ENCODE measurements at regions not wholly inside any gene's neighbourhood (a gene's known extent, or its start where the extent isn't known, plus 50 kb on each side); places are given as distances from the start of the nearest gene placed in this dataset.

DNA sequence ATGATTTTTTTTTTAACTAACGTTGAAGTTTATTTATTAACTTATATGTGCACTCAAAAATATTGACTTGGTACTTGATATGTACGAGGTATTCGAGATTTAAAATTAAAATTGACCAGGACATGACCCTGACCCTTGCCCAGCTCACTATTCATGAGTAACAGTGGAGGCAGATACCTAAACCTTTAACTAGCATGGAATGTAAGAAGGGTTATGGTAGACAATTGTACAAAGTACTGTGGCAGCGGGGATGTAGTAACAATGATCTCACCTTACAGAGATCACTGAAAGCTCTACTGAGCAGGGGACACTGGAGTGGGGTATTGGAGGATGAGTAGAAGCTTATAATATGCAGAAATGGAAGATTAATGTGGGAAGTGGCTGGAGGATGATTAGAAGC is 60.8 kb downstream of the ADRA2A start:
- no peak for TF ChIP-seq TCF12 (IDR thresholded peaks at IDR 0.05; ENCODE audit: low read depth, low read length)
- TF ChIP-seq, protein P1, sequence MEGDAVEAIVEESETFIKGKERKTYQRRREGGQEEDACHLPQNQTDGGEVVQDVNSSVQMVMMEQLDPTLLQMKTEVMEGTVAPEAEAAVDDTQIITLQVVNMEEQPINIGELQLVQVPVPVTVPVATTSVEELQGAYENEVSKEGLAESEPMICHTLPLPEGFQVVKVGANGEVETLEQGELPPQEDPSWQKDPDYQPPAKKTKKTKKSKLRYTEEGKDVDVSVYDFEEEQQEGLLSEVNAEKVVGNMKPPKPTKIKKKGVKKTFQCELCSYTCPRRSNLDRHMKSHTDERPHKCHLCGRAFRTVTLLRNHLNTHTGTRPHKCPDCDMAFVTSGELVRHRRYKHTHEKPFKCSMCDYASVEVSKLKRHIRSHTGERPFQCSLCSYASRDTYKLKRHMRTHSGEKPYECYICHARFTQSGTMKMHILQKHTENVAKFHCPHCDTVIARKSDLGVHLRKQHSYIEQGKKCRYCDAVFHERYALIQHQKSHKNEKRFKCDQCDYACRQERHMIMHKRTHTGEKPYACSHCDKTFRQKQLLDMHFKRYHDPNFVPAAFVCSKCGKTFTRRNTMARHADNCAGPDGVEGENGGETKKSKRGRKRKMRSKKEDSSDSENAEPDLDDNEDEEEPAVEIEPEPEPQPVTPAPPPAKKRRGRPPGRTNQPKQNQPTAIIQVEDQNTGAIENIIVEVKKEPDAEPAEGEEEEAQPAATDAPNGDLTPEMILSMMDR (IDR thresholded peaks at IDR 0.05 in 2 of 3, conservative IDR thresholded peaks at IDR 0.05 in 1 of 3; ENCODE audit: control insufficient read depth in 2 of 3, extremely low read depth in 1 of 3, insufficient read depth in 1 of 3, low read depth in 3 of 3, low read length in 3 of 3) = no peak
- TF ChIP-seq CBX3 (IDR thresholded peaks at IDR 0.05; ENCODE audit: borderline replicate concordance, low read depth) = no peak
- TF ChIP-seq POLR2A (IDR thresholded peaks at IDR 0.05; ENCODE audit: low read depth, low read length) = no peak
- TF ChIP-seq, protein P2, sequence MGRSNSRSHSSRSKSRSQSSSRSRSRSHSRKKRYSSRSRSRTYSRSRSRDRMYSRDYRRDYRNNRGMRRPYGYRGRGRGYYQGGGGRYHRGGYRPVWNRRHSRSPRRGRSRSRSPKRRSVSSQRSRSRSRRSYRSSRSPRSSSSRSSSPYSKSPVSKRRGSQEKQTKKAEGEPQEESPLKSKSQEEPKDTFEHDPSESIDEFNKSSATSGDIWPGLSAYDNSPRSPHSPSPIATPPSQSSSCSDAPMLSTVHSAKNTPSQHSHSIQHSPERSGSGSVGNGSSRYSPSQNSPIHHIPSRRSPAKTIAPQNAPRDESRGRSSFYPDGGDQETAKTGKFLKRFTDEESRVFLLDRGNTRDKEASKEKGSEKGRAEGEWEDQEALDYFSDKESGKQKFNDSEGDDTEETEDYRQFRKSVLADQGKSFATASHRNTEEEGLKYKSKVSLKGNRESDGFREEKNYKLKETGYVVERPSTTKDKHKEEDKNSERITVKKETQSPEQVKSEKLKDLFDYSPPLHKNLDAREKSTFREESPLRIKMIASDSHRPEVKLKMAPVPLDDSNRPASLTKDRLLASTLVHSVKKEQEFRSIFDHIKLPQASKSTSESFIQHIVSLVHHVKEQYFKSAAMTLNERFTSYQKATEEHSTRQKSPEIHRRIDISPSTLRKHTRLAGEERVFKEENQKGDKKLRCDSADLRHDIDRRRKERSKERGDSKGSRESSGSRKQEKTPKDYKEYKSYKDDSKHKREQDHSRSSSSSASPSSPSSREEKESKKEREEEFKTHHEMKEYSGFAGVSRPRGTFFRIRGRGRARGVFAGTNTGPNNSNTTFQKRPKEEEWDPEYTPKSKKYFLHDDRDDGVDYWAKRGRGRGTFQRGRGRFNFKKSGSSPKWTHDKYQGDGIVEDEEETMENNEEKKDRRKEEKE (IDR thresholded peaks at IDR 0.05) = no peak
- TF ChIP-seq, protein P3, sequence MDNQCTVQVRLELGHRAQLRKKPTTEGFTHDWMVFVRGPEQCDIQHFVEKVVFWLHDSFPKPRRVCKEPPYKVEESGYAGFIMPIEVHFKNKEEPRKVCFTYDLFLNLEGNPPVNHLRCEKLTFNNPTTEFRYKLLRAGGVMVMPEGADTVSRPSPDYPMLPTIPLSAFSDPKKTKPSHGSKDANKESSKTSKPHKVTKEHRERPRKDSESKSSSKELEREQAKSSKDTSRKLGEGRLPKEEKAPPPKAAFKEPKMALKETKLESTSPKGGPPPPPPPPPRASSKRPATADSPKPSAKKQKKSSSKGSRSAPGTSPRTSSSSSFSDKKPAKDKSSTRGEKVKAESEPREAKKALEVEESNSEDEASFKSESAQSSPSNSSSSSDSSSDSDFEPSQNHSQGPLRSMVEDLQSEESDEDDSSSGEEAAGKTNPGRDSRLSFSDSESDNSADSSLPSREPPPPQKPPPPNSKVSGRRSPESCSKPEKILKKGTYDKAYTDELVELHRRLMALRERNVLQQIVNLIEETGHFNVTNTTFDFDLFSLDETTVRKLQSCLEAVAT (IDR thresholded peaks at IDR 0.05) = no peak
- TF ChIP-seq MXI1 (IDR thresholded peaks at IDR 0.05; ENCODE audit: low read depth, low read length) = no peak
- no peak for TF ChIP-seq JUND (IDR thresholded peaks at IDR 0.05; ENCODE audit: low read depth, low read length)
- TF ChIP-seq LARP7 (IDR thresholded peaks at IDR 0.05) = no peak
- no peak for TF ChIP-seq POLR2AphosphoS5 (IDR thresholded peaks at IDR 0.05; ENCODE audit: low read length)
- TF ChIP-seq PAX8 (IDR thresholded peaks at IDR 0.05) = no peak
- TF ChIP-seq RBBP5 (conservative IDR thresholded peaks at IDR 0.05) = no peak
